HEK293 (cell line): ENCODE measurements at regions not wholly inside any gene's neighbourhood (a gene's known extent, or its start where the extent isn't known, plus 50 kb on each side); places are given as distances from the start of the nearest gene placed in this dataset.

ENCODE experiments used
- CTCF ChIA-PET: fragments of 350-600 bp; formaldehyde crosslinking; extraction: SDS; loops from one replicate; lab custom pipeline; 2021; ENCODE audit warnings: antibody characterized with exemption; lab: Yijun Ruan, JAX
- POLR2A ChIA-PET: fragments of 300-600 bp; formaldehyde crosslinking; extraction: SDS; loops from one replicate; lab custom pipeline; 2020; ENCODE audit warnings: antibody characterized with exemption, inconsistent platforms; lab: Yijun Ruan, JAX
- H3K27ac ChIP-seq: fragments of 200-500 bp; sonication (Bioruptor generic); 2 replicates; pipeline ENCODE4 v1.5.1; 2014; ENCODE audit warnings: low read depth, low read length, control low read depth, inconsistent platforms; ENCODE audit errors: extremely low read depth
- H3K36me3 ChIP-seq, 2 experiments: fragments of 200-500 bp in 1 of 2; sonication (Bioruptor generic) in 1 of 2; 1 replicate in 1 of 2; 2 replicates in 1 of 2; pipeline ENCODE4 v1.5.1; 2014 to 2017; ENCODE audit warnings: inconsistent platforms in 2 of 2, low read length in 2 of 2; ENCODE audit not compliant: control insufficient read depth in 2 of 2, insufficient read depth in 1 of 2
- H3K4me1 ChIP-seq: fragments of 200-500 bp; sonication (Bioruptor generic); 2 replicates; pipeline ENCODE4 v1.5.1; 2014; ENCODE audit warnings: mild to moderate bottlenecking, low read length, inconsistent platforms; ENCODE audit not compliant: control insufficient read depth, insufficient read depth
- H3K4me3 ChIP-seq: 2 replicates; pipeline ENCODE4 v1.5.1; 2011; ENCODE audit warnings: low read depth, mild to moderate bottlenecking, control low read depth, low read length, moderate library complexity
- H3K9me3 ChIP-seq: fragments of 200-500 bp; sonication (Bioruptor generic); 2 replicates; pipeline ENCODE4 v1.5.1; 2014; ENCODE audit warnings: low read depth, low read length, inconsistent platforms; ENCODE audit not compliant: control insufficient read depth, insufficient read depth
- FEZF1 ChIP-seq: fragments of 450-650 bp; formaldehyde crosslinking; IDR thresholded peaks from 2 replicates; pipeline ENCODE4 v1.5.1; 2016; ENCODE audit warnings: missing biosample characterization, missing genetic modification characterization
- GLI2 ChIP-seq: fragments of 450-650 bp; formaldehyde crosslinking; IDR thresholded peaks from 2 replicates; pipeline ENCODE4; 2017; ENCODE audit warnings: missing biosample characterization, missing genetic modification characterization, low read depth, borderline replicate concordance
- GLIS1 ChIP-seq: fragments of 450-650 bp; formaldehyde crosslinking; IDR thresholded peaks from 2 replicates; pipeline ENCODE4 v1.5.1; 2016; ENCODE audit warnings: missing biosample characterization, missing genetic modification characterization
- HOXC10 ChIP-seq: sonication (generic); formaldehyde crosslinking; IDR thresholded peaks from 2 replicates; pipeline ENCODE4 v1.8.1; 2023; ENCODE audit warnings: mild to moderate bottlenecking, missing genetic modification reagents
- KLF10 ChIP-seq: fragments of 450-650 bp; IDR thresholded peaks from 2 replicates; pipeline ENCODE4 v1.5.1; 2018; ENCODE audit warnings: missing biosample characterization, mild to moderate bottlenecking, missing genetic modification characterization
- KLF7 ChIP-seq: fragments of 450-650 bp; formaldehyde crosslinking; IDR thresholded peaks from 2 replicates; pipeline ENCODE4 v1.5.1; 2016; ENCODE audit warnings: missing biosample characterization, missing genetic modification characterization, borderline replicate concordance
- KLF8 ChIP-seq: fragments of 450-650 bp; formaldehyde crosslinking; IDR thresholded peaks from 2 replicates; pipeline ENCODE4 v1.5.1; 2016; ENCODE audit warnings: missing biosample characterization, missing genetic modification characterization
- MEIS1 ChIP-seq: sonication (generic); formaldehyde crosslinking; IDR thresholded peaks from 2 replicates; pipeline ENCODE4 v1.8.1; 2022; ENCODE audit warnings: missing genetic modification reagents, mild to moderate bottlenecking, borderline replicate concordance
- MYNN ChIP-seq: fragments of 450-650 bp; formaldehyde crosslinking; IDR thresholded peaks from 2 replicates; pipeline ENCODE4 v1.5.1; 2016; ENCODE audit warnings: missing biosample characterization, missing genetic modification characterization, borderline replicate concordance
- MZF1 ChIP-seq: fragments of 450-650 bp; formaldehyde crosslinking; IDR thresholded peaks from 2 replicates; pipeline ENCODE4 v1.5.1; 2017; ENCODE audit warnings: missing biosample characterization, missing genetic modification characterization, borderline replicate concordance
- OVOL3 ChIP-seq: fragments of 450-650 bp; formaldehyde crosslinking; IDR thresholded peaks from 2 replicates; pipeline ENCODE4 v1.5.1; 2016; ENCODE audit warnings: missing biosample characterization, missing genetic modification characterization
- SP2 ChIP-seq: fragments of 450-650 bp; formaldehyde crosslinking; IDR thresholded peaks from 2 replicates; pipeline ENCODE4 v1.5.1; 2016; ENCODE audit warnings: missing biosample characterization, missing genetic modification characterization
- TCF7L2 ChIP-seq: IDR thresholded peaks from 2 replicates; pipeline ENCODE4 v1.6.1; 2011; ENCODE audit warnings: low read depth, mild to moderate bottlenecking, inconsistent platforms, low read length, moderate library complexity, borderline replicate concordance
- WT1 ChIP-seq: fragments of 450-650 bp; formaldehyde crosslinking; IDR thresholded peaks from 2 replicates; pipeline ENCODE4 v1.5.1; 2016; ENCODE audit warnings: missing biosample characterization, missing genetic modification characterization
- YY2 ChIP-seq: fragments of 450-650 bp; formaldehyde crosslinking; IDR thresholded peaks from 2 replicates; pipeline ENCODE4 v1.5.1; 2016; ENCODE audit warnings: missing biosample characterization, missing genetic modification characterization
- ZBTB1 ChIP-seq: fragments of 450-650 bp; formaldehyde crosslinking; IDR thresholded peaks from 2 replicates; pipeline ENCODE4 v1.5.1; 2016; ENCODE audit warnings: missing biosample characterization, missing genetic modification characterization
- ZBTB17 ChIP-seq: fragments of 450-650 bp; formaldehyde crosslinking; IDR thresholded peaks from 2 replicates; pipeline ENCODE4 v1.5.1; 2016; ENCODE audit warnings: missing biosample characterization, missing genetic modification characterization
- ZEB2 ChIP-seq: fragments of 450-650 bp; formaldehyde crosslinking; IDR thresholded peaks from 2 replicates; pipeline ENCODE4 v1.5.1; 2016; ENCODE audit warnings: missing biosample characterization, missing genetic modification characterization
- ZNF114 ChIP-seq: fragments of 450-650 bp; formaldehyde crosslinking; IDR thresholded peaks from 2 replicates; pipeline ENCODE4 v1.5.0; 2017; ENCODE audit warnings: missing biosample characterization, missing genetic modification characterization
- ZNF140 ChIP-seq: fragments of 450-650 bp; formaldehyde crosslinking; IDR thresholded peaks from 2 replicates; pipeline ENCODE4 v1.5.1; 2016; ENCODE audit warnings: missing biosample characterization, missing genetic modification characterization
- ZNF174 ChIP-seq: fragments of 450-650 bp; formaldehyde crosslinking; IDR thresholded peaks from 2 replicates; pipeline ENCODE4 v1.5.0; 2017; ENCODE audit warnings: missing biosample characterization, mild to moderate bottlenecking, missing genetic modification characterization
- ZNF175 ChIP-seq: fragments of 450-650 bp; formaldehyde crosslinking; IDR thresholded peaks from 2 replicates; pipeline ENCODE4 v1.5.1; 2016; ENCODE audit warnings: missing biosample characterization, missing genetic modification characterization
- ZNF214 ChIP-seq: fragments of 450-650 bp; formaldehyde crosslinking; IDR thresholded peaks from 2 replicates; pipeline ENCODE4 v1.5.1; 2017; ENCODE audit warnings: missing biosample characterization, mild to moderate bottlenecking, missing genetic modification characterization, borderline replicate concordance
- ZNF302 ChIP-seq: fragments of 450-650 bp; formaldehyde crosslinking; IDR thresholded peaks from 2 replicates; pipeline ENCODE4 v1.5.1; 2016; ENCODE audit warnings: missing biosample characterization, missing genetic modification characterization, low read depth
- ZNF585B ChIP-seq: fragments of 450-650 bp; formaldehyde crosslinking; IDR thresholded peaks from 2 replicates; pipeline ENCODE4 v1.5.1; 2016; ENCODE audit warnings: missing biosample characterization, missing genetic modification characterization
- ZNF596 ChIP-seq: fragments of 450-650 bp; IDR thresholded peaks from 2 replicates; pipeline ENCODE4 v1.5.0; 2018; ENCODE audit warnings: missing biosample characterization, mild to moderate bottlenecking, missing genetic modification characterization, moderate library complexity
- ZNF623 ChIP-seq: fragments of 450-650 bp; formaldehyde crosslinking; IDR thresholded peaks from 2 replicates; pipeline ENCODE4 v1.5.1; 2016; ENCODE audit warnings: missing biosample characterization, missing genetic modification characterization
- ZNF626 ChIP-seq: fragments of 450-650 bp; sonication (Bioruptor Pico); formaldehyde crosslinking; IDR thresholded peaks from 2 replicates; pipeline ENCODE4 v1.5.1; 2018; ENCODE audit warnings: missing biosample characterization, missing genetic modification characterization, inconsistent platforms
- ZNF629 ChIP-seq: fragments of 450-650 bp; formaldehyde crosslinking; IDR thresholded peaks from 2 replicates; pipeline ENCODE4 v1.5.1; 2017; ENCODE audit warnings: missing biosample characterization, missing genetic modification characterization
- ZNF677 ChIP-seq: fragments of 450-650 bp; IDR thresholded peaks from 2 replicates; pipeline ENCODE4 v1.5.0; 2018; ENCODE audit warnings: missing biosample characterization, mild to moderate bottlenecking, missing genetic modification characterization, moderate library complexity
- ZNF843 ChIP-seq: fragments of 450-650 bp; formaldehyde crosslinking; IDR thresholded peaks from 2 replicates; pipeline ENCODE4 v1.5.1; 2016; ENCODE audit warnings: missing biosample characterization, missing genetic modification characterization
- TF ChIP-seq, protein P1 (sequence below): fragments of 450-650 bp; formaldehyde crosslinking; IDR thresholded peaks from 2 replicates; pipeline ENCODE4 v1.5.1; 2016; ENCODE audit warnings: missing biosample characterization, missing genetic modification characterization, borderline replicate concordance
- TF ChIP-seq, protein P2 (sequence below): fragments of 450-650 bp; formaldehyde crosslinking; IDR thresholded peaks from 2 replicates; pipeline ENCODE4 v1.5.1; 2017; ENCODE audit warnings: missing biosample characterization, missing genetic modification characterization
- TF ChIP-seq, protein P3 (sequence below): fragments of 450-650 bp; formaldehyde crosslinking; IDR thresholded peaks from 2 replicates; pipeline ENCODE4 v1.5.1; 2016; ENCODE audit warnings: missing biosample characterization, missing genetic modification characterization

DNA sequence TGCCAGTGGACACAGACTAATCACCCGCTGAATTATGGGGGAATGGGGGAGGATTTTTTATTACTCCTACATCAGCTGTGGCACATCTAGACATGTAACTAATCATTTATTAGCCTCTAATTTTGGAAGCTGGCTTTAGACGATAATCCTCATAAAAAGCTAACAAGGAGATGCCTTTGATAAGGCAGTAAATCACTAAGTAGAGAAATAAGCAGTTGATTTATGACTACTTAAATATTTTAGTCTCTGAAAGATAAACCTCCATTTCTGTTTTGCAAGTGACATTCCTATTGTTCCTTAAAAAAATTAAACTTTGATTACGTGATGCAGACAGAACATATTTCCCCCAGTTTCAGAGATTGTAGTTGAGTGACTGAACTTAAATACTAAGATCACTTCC, 206.4 kb upstream of the CDKN2B start:
- Histone ChIP-seq H3K27ac (no peak overlapping the region), H3K36me3 (no peaks in the 10 kb centered on the region), H3K9me3 (no peaks in the 10 kb centered on the region), H3K4me1 (peaks cover 21% of the 10 kb centered on the region), H3K4me3 (no peak overlapping the region)
- ChIA-PET CTCF (interaction anchor here (0.7 to 1.2 kb wide), 3 partner anchors 10 to 160 kb away, joined by 3 read pairs; no protein-coding TSS in a partner anchor), POLR2A (no interaction called here)
- TF ChIP-seq GLI2 (no peak), ZNF629 (tag by site-specific recombination) (no peak), MYNN (tag by site-specific recombination) (no peak), ZBTB1 (no peak), KLF8 (no peak), TCF7L2 (peak; percentile 73; the same call in 1 of the 2 replicates), ZBTB17 (no peak), ZNF214 (tag by site-specific recombination) (no peak), ZNF174 (no peak), ZNF677 (tag by site-specific recombination) (no peak), MZF1 (tag by site-specific recombination) (no peak), ZNF623 (tag by site-specific recombination) (no peak), ZEB2 (tag by site-specific recombination) (no peak), ZNF140 (no peak), WT1 (tag by site-specific recombination) (no peak), ZNF843 (no peak), HOXC10 (CRISPR knock-in tag) (no peak), FEZF1 (tag by site-specific recombination) (peak; percentile 23; the same call in 1 of the 2 replicates), ZNF596 (tag by site-specific recombination) (no peak), KLF7 (no peak), OVOL3 (tag by site-specific recombination) (no peak), ZNF302 (no peak), KLF10 (tag by site-specific recombination) (no peak), MEIS1 (CRISPR knock-in tag) (peak; percentile 31; the same call in 1 of the 2 replicates), SP2 (no peak), GLIS1 (tag by site-specific recombination) (no peak), ZNF585B (tag by site-specific recombination) (no peak), ZNF114 (tag by site-specific recombination) (no peak), YY2 (tag by site-specific recombination) (no peak), ZNF626 (tag by site-specific recombination) (no peak), ZNF175 (tag by site-specific recombination) (no peak)
- TF ChIP-seq, protein P1, sequence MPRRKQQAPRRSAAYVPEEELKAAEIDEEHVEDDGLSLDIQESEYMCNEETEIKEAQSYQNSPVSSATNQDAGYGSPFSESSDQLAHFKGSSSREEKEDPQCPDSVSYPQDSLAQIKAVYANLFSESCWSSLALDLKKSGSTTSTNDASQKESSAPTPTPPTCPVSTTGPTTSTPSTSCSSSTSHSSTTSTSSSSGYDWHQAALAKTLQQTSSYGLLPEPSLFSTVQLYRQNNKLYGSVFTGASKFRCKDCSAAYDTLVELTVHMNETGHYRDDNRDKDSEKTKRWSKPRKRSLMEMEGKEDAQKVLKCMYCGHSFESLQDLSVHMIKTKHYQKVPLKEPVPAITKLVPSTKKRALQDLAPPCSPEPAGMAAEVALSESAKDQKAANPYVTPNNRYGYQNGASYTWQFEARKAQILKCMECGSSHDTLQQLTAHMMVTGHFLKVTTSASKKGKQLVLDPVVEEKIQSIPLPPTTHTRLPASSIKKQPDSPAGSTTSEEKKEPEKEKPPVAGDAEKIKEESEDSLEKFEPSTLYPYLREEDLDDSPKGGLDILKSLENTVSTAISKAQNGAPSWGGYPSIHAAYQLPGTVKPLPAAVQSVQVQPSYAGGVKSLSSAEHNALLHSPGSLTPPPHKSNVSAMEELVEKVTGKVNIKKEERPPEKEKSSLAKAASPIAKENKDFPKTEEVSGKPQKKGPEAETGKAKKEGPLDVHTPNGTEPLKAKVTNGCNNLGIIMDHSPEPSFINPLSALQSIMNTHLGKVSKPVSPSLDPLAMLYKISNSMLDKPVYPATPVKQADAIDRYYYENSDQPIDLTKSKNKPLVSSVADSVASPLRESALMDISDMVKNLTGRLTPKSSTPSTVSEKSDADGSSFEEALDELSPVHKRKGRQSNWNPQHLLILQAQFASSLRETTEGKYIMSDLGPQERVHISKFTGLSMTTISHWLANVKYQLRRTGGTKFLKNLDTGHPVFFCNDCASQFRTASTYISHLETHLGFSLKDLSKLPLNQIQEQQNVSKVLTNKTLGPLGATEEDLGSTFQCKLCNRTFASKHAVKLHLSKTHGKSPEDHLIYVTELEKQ (tag by site-specific recombination), result no peak
- TF ChIP-seq, protein P2, sequence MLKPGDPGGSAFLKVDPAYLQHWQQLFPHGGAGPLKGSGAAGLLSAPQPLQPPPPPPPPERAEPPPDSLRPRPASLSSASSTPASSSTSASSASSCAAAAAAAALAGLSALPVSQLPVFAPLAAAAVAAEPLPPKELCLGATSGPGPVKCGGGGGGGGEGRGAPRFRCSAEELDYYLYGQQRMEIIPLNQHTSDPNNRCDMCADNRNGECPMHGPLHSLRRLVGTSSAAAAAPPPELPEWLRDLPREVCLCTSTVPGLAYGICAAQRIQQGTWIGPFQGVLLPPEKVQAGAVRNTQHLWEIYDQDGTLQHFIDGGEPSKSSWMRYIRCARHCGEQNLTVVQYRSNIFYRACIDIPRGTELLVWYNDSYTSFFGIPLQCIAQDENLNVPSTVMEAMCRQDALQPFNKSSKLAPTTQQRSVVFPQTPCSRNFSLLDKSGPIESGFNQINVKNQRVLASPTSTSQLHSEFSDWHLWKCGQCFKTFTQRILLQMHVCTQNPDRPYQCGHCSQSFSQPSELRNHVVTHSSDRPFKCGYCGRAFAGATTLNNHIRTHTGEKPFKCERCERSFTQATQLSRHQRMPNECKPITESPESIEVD (tag by site-specific recombination), result peak; percentile 53
- TF ChIP-seq, protein P3, sequence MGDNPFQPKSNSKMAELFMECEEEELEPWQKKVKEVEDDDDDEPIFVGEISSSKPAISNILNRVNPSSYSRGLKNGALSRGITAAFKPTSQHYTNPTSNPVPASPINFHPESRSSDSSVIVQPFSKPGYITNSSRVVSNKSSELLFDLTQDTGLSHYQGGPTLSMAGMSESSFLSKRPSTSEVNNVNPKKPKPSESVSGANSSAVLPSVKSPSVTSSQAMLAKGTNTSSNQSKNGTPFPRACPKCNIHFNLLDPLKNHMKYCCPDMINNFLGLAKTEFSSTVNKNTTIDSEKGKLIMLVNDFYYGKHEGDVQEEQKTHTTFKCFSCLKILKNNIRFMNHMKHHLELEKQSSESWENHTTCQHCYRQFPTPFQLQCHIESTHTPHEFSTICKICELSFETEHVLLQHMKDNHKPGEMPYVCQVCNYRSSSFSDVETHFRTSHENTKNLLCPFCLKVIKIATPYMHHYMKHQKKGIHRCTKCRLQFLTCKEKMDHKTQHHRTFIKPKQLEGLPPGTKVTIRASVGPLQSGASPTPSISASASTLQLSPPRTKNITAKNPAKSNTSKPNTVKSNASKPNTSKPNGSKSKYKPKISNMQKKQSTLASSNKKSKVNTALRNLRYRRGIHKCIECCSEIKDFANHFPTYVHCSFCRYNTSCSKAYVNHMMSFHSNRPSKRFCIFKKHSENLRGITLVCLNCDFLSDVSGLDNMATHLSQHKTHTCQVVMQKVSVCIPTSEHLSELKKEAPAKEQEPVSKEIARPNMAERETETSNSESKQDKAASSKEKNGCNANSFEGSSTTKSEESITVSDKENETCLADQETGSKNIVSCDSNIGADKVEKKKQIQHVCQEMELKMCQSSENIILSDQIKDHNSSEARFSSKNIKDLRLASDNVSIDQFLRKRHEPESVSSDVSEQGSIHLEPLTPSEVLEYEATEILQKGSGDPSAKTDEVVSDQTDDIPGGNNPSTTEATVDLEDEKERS, result no peak
